ENCODE measurements at regions not wholly inside any gene's neighbourhood (a gene's known extent, or its start where the extent isn't known, plus 50 kb on each side); places are given as distances from the start of the nearest gene placed in this dataset.

DNA sequence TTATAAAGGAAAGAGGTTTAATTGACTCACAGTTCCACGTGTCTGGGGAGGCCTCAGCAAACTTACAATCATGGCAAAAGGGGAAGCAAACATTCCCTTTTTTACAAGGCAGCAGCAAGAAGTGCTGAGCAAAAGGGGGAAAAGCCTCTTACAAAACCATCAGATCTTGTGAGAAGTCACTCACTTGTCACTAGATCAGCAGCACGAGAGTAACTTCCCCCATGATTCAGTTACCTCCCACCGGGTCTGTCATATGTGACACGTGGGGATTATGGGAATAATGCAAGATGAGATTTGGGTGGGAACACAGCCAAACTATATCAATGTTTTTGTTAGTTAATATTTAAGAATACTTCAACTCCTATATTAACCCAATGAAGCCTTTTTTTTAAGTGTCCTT is 275.2 kb upstream of the CDH9 start:
- Histone ChIP-seq H3K9me3 (ENCODE audit: severe bottlenecking) (no peaks in the 10 kb centered on the region), H3K27ac (ENCODE audit: poor library complexity, severe bottlenecking) (no peak overlapping the region), H3K4me3 (ENCODE audit: severe bottlenecking) (no peak overlapping the region), H3K27me3 (ENCODE audit: insufficient read depth, poor library complexity, severe bottlenecking) (no peaks in the 10 kb centered on the region), H3K4me1 (ENCODE audit: insufficient read depth, poor library complexity, severe bottlenecking) (peaks cover 26% of the 10 kb centered on the region), H3K36me3 (ENCODE audit: low read depth) (no peaks in the 10 kb centered on the region)
- no peak for ATAC-seq (ENCODE audit: low read depth)
- DNase-seq (ENCODE audit: low spot score) = no peak
- TF ChIP-seq, protein P1, sequence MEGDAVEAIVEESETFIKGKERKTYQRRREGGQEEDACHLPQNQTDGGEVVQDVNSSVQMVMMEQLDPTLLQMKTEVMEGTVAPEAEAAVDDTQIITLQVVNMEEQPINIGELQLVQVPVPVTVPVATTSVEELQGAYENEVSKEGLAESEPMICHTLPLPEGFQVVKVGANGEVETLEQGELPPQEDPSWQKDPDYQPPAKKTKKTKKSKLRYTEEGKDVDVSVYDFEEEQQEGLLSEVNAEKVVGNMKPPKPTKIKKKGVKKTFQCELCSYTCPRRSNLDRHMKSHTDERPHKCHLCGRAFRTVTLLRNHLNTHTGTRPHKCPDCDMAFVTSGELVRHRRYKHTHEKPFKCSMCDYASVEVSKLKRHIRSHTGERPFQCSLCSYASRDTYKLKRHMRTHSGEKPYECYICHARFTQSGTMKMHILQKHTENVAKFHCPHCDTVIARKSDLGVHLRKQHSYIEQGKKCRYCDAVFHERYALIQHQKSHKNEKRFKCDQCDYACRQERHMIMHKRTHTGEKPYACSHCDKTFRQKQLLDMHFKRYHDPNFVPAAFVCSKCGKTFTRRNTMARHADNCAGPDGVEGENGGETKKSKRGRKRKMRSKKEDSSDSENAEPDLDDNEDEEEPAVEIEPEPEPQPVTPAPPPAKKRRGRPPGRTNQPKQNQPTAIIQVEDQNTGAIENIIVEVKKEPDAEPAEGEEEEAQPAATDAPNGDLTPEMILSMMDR (IDR thresholded peaks at IDR 0.05; ENCODE audit: poor library complexity, severe bottlenecking) = no peak

DNA sequence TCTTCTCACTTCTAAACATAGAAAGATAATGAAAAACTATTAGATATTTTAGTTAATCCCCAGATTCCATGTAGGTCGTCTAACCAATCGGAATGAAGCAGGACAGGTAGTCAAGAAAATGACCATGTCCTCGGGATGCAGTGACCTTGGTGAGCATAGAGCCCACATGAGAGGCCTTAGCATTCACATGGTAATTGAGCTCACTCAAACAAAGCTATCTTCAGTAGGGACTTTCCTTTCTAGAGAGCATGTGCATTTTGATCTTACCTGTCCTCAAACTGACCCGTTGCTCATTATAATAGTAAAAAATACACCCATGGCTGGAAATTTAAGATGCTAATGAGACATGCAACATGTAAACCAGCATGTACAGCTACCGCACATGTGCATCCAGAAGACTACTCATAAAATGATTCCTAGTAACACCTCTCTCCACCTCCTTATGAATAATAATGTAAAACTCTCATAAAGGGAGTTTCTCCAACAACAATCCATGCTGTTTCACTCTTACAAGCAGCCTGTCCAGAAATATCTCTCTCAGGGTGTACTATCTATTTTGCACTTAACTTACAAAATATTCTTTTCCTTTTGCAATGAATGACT is 274.0 kb upstream of the CDH9 start:
- no peak overlapping the region for H3K27ac ChIP-seq (ENCODE audit: poor library complexity, severe bottlenecking)
- TF ChIP-seq, protein P1 (IDR thresholded peaks at IDR 0.05; ENCODE audit: poor library complexity, severe bottlenecking) = no peak
- H3K36me3 ChIP-seq (ENCODE audit: low read depth) = no peaks in the 10 kb centered on the region
- no peaks in the 10 kb centered on the region for H3K9me3 ChIP-seq (ENCODE audit: severe bottlenecking)
- H3K4me3 ChIP-seq (ENCODE audit: severe bottlenecking) = no peak overlapping the region
- DNase-seq (ENCODE audit: low spot score) (no peak), ATAC-seq (ENCODE audit: low read depth) (no peak)
- peaks cover 33% of the 10 kb centered on the region for H3K4me1 ChIP-seq (ENCODE audit: insufficient read depth, poor library complexity, severe bottlenecking)
- no peaks in the 10 kb centered on the region for H3K27me3 ChIP-seq (ENCODE audit: insufficient read depth, poor library complexity, severe bottlenecking)

DNA sequence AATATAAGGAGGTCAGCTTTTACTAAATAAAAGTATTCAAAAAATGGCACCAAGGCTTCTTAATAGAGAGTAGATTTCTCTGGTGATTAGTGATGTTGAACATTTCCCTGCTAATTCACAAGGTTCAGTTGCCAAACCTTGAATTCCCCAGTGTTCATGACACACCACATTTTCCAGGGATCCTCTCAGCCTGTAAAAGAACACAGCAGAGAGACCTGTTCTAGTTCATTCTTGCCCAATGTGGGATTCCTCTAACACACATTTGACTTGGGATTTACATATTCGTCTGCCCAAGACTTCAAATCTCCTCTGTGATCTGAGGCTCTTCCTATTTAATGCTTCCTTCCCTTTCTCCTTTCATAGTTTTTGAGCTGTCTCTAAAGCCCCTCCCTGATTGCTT is 273.2 kb upstream of the CDH9 start:
- Histone ChIP-seq H3K27ac (ENCODE audit: poor library complexity, severe bottlenecking) (no peak overlapping the region), H3K4me1 (ENCODE audit: insufficient read depth, poor library complexity, severe bottlenecking) (peaks cover 29% of the 10 kb centered on the region), H3K4me3 (ENCODE audit: severe bottlenecking) (no peak overlapping the region), H3K27me3 (ENCODE audit: insufficient read depth, poor library complexity, severe bottlenecking) (no peaks in the 10 kb centered on the region), H3K36me3 (ENCODE audit: low read depth) (no peaks in the 10 kb centered on the region), H3K9me3 (ENCODE audit: severe bottlenecking) (no peaks in the 10 kb centered on the region)
- DNase-seq (ENCODE audit: low spot score) (no peak), ATAC-seq (ENCODE audit: low read depth) (no peak)
- TF ChIP-seq, protein P1 (IDR thresholded peaks at IDR 0.05; ENCODE audit: poor library complexity, severe bottlenecking) = no peak

DNA sequence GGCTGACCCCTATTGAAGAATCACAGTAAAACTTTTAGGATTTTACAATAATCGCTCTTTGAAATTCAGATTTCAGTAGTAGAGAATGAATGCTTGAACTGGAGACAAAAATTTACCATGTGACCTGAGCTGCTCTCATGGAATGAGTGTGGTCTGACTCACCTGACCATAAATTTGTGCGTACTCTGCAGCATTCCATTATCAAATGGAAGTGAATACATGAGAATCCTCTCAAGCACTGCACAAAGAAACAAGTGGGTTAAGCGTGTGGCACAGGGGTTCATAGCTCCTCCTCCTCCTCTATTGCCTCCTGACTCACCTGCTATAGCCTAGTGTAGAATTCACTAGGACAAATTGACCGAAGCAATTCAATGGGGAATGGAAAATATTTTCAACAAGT is 269.8 kb upstream of the CDH9 start:
- ATAC-seq (ENCODE audit: low read depth) = peak; percentile 98
- DNase-seq (ENCODE audit: low spot score) = no peak
- TF ChIP-seq, protein P1 (IDR thresholded peaks at IDR 0.05; ENCODE audit: poor library complexity, severe bottlenecking) = no peak

DNA sequence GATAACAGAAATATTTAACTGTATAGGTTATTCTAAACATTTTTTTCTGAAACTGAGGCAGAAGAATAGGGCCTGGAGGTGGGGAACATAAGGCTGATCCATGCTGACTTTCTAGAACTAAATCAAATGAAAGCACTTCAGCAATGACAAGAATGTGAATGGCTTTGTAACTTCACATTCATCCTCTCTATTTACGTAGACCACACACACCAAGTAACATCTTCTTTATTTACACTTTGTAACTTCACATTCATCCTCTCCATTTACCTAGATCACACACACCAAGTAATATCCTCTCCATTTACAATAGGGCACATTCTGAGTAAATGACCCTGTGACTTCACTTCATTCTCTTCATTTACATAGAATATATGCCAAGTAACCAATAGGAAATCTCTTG is 251.8 kb upstream of the CDH9 start:
- no peak for DNase-seq (ENCODE audit: low spot score)
- Histone ChIP-seq H3K4me1 (ENCODE audit: insufficient read depth, poor library complexity, severe bottlenecking) (no peaks in the 10 kb centered on the region), H3K9me3 (ENCODE audit: severe bottlenecking) (peaks cover 2% of the 10 kb centered on the region), H3K4me3 (ENCODE audit: severe bottlenecking) (no peak overlapping the region), H3K27ac (ENCODE audit: poor library complexity, severe bottlenecking) (no peak overlapping the region), H3K27me3 (ENCODE audit: insufficient read depth, poor library complexity, severe bottlenecking) (no peaks in the 10 kb centered on the region), H3K36me3 (ENCODE audit: low read depth) (no peaks in the 10 kb centered on the region; the same call in 1 of the 2 replicates)
- no peak for ATAC-seq (ENCODE audit: low read depth)
- TF ChIP-seq, protein P1 (IDR thresholded peaks at IDR 0.05; ENCODE audit: poor library complexity, severe bottlenecking) = no peak

More for the DNA sequence above, 269.8 kb upstream of the CDH9 start:
- Histone ChIP-seq H3K4me1 (ENCODE audit: insufficient read depth, poor library complexity, severe bottlenecking) (peaks cover 12% of the 10 kb centered on the region), H3K36me3 (ENCODE audit: low read depth) (no peaks in the 10 kb centered on the region), H3K27ac (ENCODE audit: poor library complexity, severe bottlenecking) (no peak overlapping the region), H3K27me3 (ENCODE audit: insufficient read depth, poor library complexity, severe bottlenecking) (no peaks in the 10 kb centered on the region), H3K9me3 (ENCODE audit: severe bottlenecking) (no peaks in the 10 kb centered on the region), H3K4me3 (ENCODE audit: severe bottlenecking) (no peak overlapping the region)
